ENCODE measurements at regions not wholly inside any gene's neighbourhood (a gene's known extent, or its start where the extent isn't known, plus 50 kb on each side); places are given as distances from the start of the nearest gene placed in this dataset.

GRCh38 chr2:149954981-149955600 lies 367.5 kb upstream of the MMADHC start:
- DNase-seq, result no peak
- H3K4me1 ChIP-seq (ENCODE audit: control extremely low read depth in 1 of 4, control insufficient read depth in 4 of 4, insufficient read depth in 4 of 4, low read length in 3 of 4), result no peaks in the 10 kb centered on the region
- no peak overlapping the region for H3K4me3 ChIP-seq (ENCODE audit: control insufficient read depth in 1 of 7, extremely low read depth in 1 of 7, insufficient read depth in 4 of 7, low read depth in 2 of 7, low read length in 6 of 7)
- CTCF ChIA-PET, result no interaction called here
- H3K27ac ChIP-seq (ENCODE audit: insufficient read depth in 1 of 2, low read depth in 1 of 2, low read length in 2 of 2, poor library complexity in 1 of 2, severe bottlenecking in 2 of 2), result no peak overlapping the region
- no peaks in the 10 kb centered on the region for H3K9me3 ChIP-seq (ENCODE audit: control extremely low read depth in 1 of 5, control insufficient read depth in 4 of 5, insufficient read depth in 2 of 5, low read depth in 1 of 5, low read length in 4 of 5)
- POLR2A ChIA-PET, result no interaction called here
- 88% methylated on average over 2 of the region's 6 CpGs for WGBS (ENCODE audit: insufficient coverage)
- H3K36me3 ChIP-seq (ENCODE audit: control insufficient read depth in 4 of 4, insufficient read depth in 4 of 4, low read length in 3 of 4), result no peaks in the 10 kb centered on the region
- no peaks in the 10 kb centered on the region for H3K27me3 ChIP-seq (replicated peaks in 2 of 5; ENCODE audit: control insufficient read depth in 4 of 5, insufficient read depth in 5 of 5, low read length in 4 of 5)

DNA sequence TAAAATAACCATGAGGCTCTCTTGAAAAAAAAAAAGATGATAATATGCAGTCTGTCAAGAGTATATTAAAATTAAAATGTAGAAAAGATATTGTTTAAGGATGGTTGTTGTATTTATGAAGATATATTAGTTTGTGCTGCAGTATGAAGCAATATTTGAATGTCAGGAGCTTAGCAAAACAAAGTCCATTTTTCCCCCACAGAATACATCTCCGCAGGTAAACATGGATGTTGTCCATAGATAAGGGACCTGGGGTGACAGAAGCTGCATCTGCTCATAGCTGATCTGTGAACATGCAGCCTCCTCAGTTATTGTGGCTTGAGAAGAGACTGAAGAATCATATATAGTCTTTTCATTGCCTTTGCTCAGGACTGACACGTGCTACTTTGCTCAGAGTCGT lies 366.1 kb upstream of the MMADHC start:
- no peaks in the 10 kb centered on the region for H3K9me3 ChIP-seq (ENCODE audit: control extremely low read depth in 1 of 5, control insufficient read depth in 4 of 5, insufficient read depth in 2 of 5, low read depth in 1 of 5, low read length in 4 of 5)
- H3K27me3 ChIP-seq (replicated peaks in 2 of 5; ENCODE audit: control insufficient read depth in 4 of 5, insufficient read depth in 5 of 5, low read length in 4 of 5), result no peaks in the 10 kb centered on the region
- WGBS (ENCODE audit: insufficient coverage), result 100% methylated on average over 3 of the region's 3 CpGs
- H3K4me3 ChIP-seq (ENCODE audit: control insufficient read depth in 1 of 7, extremely low read depth in 1 of 7, insufficient read depth in 4 of 7, low read depth in 2 of 7, low read length in 6 of 7), result no peak overlapping the region
- ChIA-PET CTCF (no interaction called here), POLR2A (no interaction called here)
- DNase-seq, result no peak
- H3K4me1 ChIP-seq (ENCODE audit: control extremely low read depth in 1 of 4, control insufficient read depth in 4 of 4, insufficient read depth in 4 of 4, low read length in 3 of 4), result no peaks in the 10 kb centered on the region
- H3K27ac ChIP-seq (ENCODE audit: insufficient read depth in 1 of 2, low read depth in 1 of 2, low read length in 2 of 2, poor library complexity in 1 of 2, severe bottlenecking in 2 of 2), result no peak overlapping the region
- no peaks in the 10 kb centered on the region for H3K36me3 ChIP-seq (ENCODE audit: control insufficient read depth in 4 of 4, insufficient read depth in 4 of 4, low read length in 3 of 4)

- Histone ChIP-seq H3K36me3 (ENCODE audit: control insufficient read depth in 4 of 4, insufficient read depth in 4 of 4, low read length in 3 of 4) (no peaks in the 10 kb centered on the region), H3K9me3 (ENCODE audit: control extremely low read depth in 1 of 5, control insufficient read depth in 4 of 5, insufficient read depth in 2 of 5, low read depth in 1 of 5, low read length in 4 of 5) (peaks cover 0 to 1% (median 0%) of the 10 kb centered on the region in 5 experiments), H3K27ac (ENCODE audit: insufficient read depth in 1 of 2, low read depth in 1 of 2, low read length in 2 of 2, poor library complexity in 1 of 2, severe bottlenecking in 2 of 2) (no peak overlapping the region), H3K4me3 (ENCODE audit: control insufficient read depth in 1 of 7, extremely low read depth in 1 of 7, insufficient read depth in 4 of 7, low read depth in 2 of 7, low read length in 6 of 7) (no peak overlapping the region), H3K27me3 (replicated peaks in 2 of 5; ENCODE audit: control insufficient read depth in 4 of 5, insufficient read depth in 5 of 5, low read length in 4 of 5) (no peaks in the 10 kb centered on the region), H3K4me1 (ENCODE audit: control extremely low read depth in 1 of 4, control insufficient read depth in 4 of 4, insufficient read depth in 4 of 4, low read length in 3 of 4) (no peaks in the 10 kb centered on the region)
- ChIA-PET CTCF (no interaction called here), POLR2A (no interaction called here)
- DNase-seq, result no peak
- 67% methylated on average over 1 of the region's 1 CpG for WGBS (ENCODE audit: insufficient coverage)
Observed at GRCh38 chr2:149931486-149931885, 343.9 kb upstream of the MMADHC start.

DNA sequence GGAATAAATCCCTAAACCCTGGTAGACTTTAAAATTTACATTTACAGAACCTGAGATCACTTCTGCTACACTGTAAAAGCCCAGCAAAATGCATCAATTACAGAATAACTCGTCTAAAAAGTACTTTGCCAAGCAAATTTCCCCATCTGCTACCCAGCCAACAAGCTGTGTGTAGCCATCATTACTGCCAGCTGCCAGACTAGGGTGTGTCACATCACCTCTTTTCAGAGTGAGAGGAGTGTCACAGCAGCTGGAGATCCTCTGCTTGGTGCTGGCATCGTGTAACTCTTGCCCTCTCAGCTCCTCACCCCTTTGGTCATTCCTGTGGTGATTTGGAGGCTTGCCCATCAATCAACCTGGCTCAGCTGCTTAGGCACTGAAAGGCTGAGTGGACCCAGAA lies 340.4 kb upstream of the MMADHC start:
- Histone ChIP-seq H3K27me3 (replicated peaks in 2 of 5; ENCODE audit: control insufficient read depth in 4 of 5, insufficient read depth in 5 of 5, low read length in 4 of 5) (no peaks in the 10 kb centered on the region), H3K36me3 (ENCODE audit: control insufficient read depth in 4 of 4, insufficient read depth in 4 of 4, low read length in 3 of 4) (no peaks in the 10 kb centered on the region), H3K27ac (ENCODE audit: insufficient read depth in 1 of 2, low read depth in 1 of 2, low read length in 2 of 2, poor library complexity in 1 of 2, severe bottlenecking in 2 of 2) (no peak overlapping the region), H3K9me3 (ENCODE audit: control extremely low read depth in 1 of 5, control insufficient read depth in 4 of 5, insufficient read depth in 2 of 5, low read depth in 1 of 5, low read length in 4 of 5) (peaks cover 0 to 1% (median 0%) of the 10 kb centered on the region in 5 experiments), H3K4me1 (ENCODE audit: control extremely low read depth in 1 of 4, control insufficient read depth in 4 of 4, insufficient read depth in 4 of 4, low read length in 3 of 4) (no peaks in the 10 kb centered on the region), H3K4me3 (ENCODE audit: control insufficient read depth in 1 of 7, extremely low read depth in 1 of 7, insufficient read depth in 4 of 7, low read depth in 2 of 7, low read length in 6 of 7) (no peak overlapping the region)
- CTCF ChIA-PET, result no interaction called here
- POLR2A ChIA-PET, result no interaction called here
- no peak for DNase-seq
- 60% methylated on average over 2 of the region's 2 CpGs for WGBS (ENCODE audit: insufficient coverage)

DNA sequence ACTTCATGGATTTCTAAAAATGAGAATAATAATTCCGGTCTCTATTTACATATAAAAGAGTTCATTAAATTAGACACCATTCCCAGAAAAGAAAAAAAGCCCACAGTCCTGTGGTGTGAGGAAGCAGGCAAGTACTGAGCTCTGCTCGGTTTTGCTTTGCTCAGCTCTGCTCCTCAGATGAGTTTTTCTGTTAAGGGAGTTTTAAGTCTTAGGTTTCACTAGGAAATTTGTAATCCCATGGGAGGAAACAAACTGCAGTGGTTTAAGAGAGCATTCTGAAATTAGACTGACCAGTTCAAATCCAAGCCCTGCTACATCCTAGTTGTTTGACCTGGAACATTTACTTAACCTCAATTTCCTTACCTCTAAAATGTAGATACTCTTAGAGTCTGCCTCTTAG lies 338.6 kb upstream of the MMADHC start:
- Histone ChIP-seq H3K27ac (ENCODE audit: insufficient read depth in 1 of 2, low read depth in 1 of 2, low read length in 2 of 2, poor library complexity in 1 of 2, severe bottlenecking in 2 of 2) (no peak overlapping the region), H3K36me3 (ENCODE audit: control insufficient read depth in 4 of 4, insufficient read depth in 4 of 4, low read length in 3 of 4) (no peaks in the 10 kb centered on the region), H3K9me3 (ENCODE audit: control extremely low read depth in 1 of 5, control insufficient read depth in 4 of 5, insufficient read depth in 2 of 5, low read depth in 1 of 5, low read length in 4 of 5) (no peaks in the 10 kb centered on the region), H3K27me3 (replicated peaks in 2 of 5; ENCODE audit: control insufficient read depth in 4 of 5, insufficient read depth in 5 of 5, low read length in 4 of 5) (no peaks in the 10 kb centered on the region), H3K4me1 (ENCODE audit: control extremely low read depth in 1 of 4, control insufficient read depth in 4 of 4, insufficient read depth in 4 of 4, low read length in 3 of 4) (no peaks in the 10 kb centered on the region), H3K4me3 (ENCODE audit: control insufficient read depth in 1 of 7, extremely low read depth in 1 of 7, insufficient read depth in 4 of 7, low read depth in 2 of 7, low read length in 6 of 7) (no peak overlapping the region)
- 43% methylated on average over 1 of the region's 2 CpGs for WGBS (ENCODE audit: insufficient coverage)
- ChIA-PET POLR2A (no interaction called here), CTCF (no interaction called here)
- DNase-seq, result no peak

- no peak for DNase-seq
- Histone ChIP-seq H3K4me1 (ENCODE audit: control extremely low read depth in 1 of 4, control insufficient read depth in 4 of 4, insufficient read depth in 4 of 4, low read length in 3 of 4) (no peaks in the 10 kb centered on the region), H3K36me3 (ENCODE audit: control insufficient read depth in 4 of 4, insufficient read depth in 4 of 4, low read length in 3 of 4) (no peaks in the 10 kb centered on the region), H3K27ac (ENCODE audit: insufficient read depth in 1 of 2, low read depth in 1 of 2, low read length in 2 of 2, poor library complexity in 1 of 2, severe bottlenecking in 2 of 2) (no peak overlapping the region), H3K27me3 (replicated peaks in 2 of 5; ENCODE audit: control insufficient read depth in 4 of 5, insufficient read depth in 5 of 5, low read length in 4 of 5) (no peaks in the 10 kb centered on the region), H3K4me3 (ENCODE audit: control insufficient read depth in 1 of 7, extremely low read depth in 1 of 7, insufficient read depth in 4 of 7, low read depth in 2 of 7, low read length in 6 of 7) (no peak overlapping the region), H3K9me3 (ENCODE audit: control extremely low read depth in 1 of 5, control insufficient read depth in 4 of 5, insufficient read depth in 2 of 5, low read depth in 1 of 5, low read length in 4 of 5) (no peaks in the 10 kb centered on the region)
- 87% methylated on average over 3 of the region's 3 CpGs for WGBS (ENCODE audit: insufficient coverage)
- POLR2A ChIA-PET, result no interaction called here
- CTCF ChIA-PET, result no interaction called here
Observed at GRCh38 chr2:149924549-149925213, 337.1 kb upstream of the MMADHC start.

DNA sequence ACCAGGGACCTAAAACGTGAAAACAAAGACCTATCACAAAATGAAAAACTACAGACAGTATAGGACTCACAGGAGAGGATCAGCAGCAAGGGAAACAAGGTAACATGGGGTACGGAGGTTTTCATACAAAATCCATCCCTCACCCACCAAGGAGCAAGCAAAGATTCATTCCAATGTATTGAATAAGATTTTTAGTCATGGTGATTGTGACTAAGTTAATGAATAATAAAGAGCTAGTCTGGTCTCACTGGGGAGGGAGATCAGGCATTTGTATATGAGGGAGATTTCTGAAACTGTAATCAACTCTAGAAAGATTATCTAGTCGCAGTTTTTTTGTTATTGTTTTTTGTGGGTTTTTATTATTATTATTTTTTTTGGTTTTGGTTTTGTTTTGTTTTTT lies 336.5 kb upstream of the MMADHC start:
- Histone ChIP-seq H3K27ac (ENCODE audit: insufficient read depth in 1 of 2, low read depth in 1 of 2, low read length in 2 of 2, poor library complexity in 1 of 2, severe bottlenecking in 2 of 2) (no peak overlapping the region), H3K4me1 (ENCODE audit: control extremely low read depth in 1 of 4, control insufficient read depth in 4 of 4, insufficient read depth in 4 of 4, low read length in 3 of 4) (no peaks in the 10 kb centered on the region), H3K4me3 (ENCODE audit: control insufficient read depth in 1 of 7, extremely low read depth in 1 of 7, insufficient read depth in 4 of 7, low read depth in 2 of 7, low read length in 6 of 7) (no peak overlapping the region), H3K9me3 (ENCODE audit: control extremely low read depth in 1 of 5, control insufficient read depth in 4 of 5, insufficient read depth in 2 of 5, low read depth in 1 of 5, low read length in 4 of 5) (no peaks in the 10 kb centered on the region), H3K36me3 (ENCODE audit: control insufficient read depth in 4 of 4, insufficient read depth in 4 of 4, low read length in 3 of 4) (no peaks in the 10 kb centered on the region), H3K27me3 (replicated peaks in 2 of 5; ENCODE audit: control insufficient read depth in 4 of 5, insufficient read depth in 5 of 5, low read length in 4 of 5) (no peaks in the 10 kb centered on the region)
- ChIA-PET CTCF (no interaction called here), POLR2A (no interaction called here)
- WGBS (ENCODE audit: insufficient coverage), result no CpG with 5 or more reads among the region's 3 CpGs
- DNase-seq, result no peak

Data from common myeloid progenitor, CD34-positive (primary cell).